ENCODE measurements at regions not wholly inside any gene's neighbourhood (a gene's known extent, or its start where the extent isn't known, plus 50 kb on each side); places are given as distances from the start of the nearest gene placed in this dataset.

GRCh38 chr18:51857989-51858388 lies 482.0 kb upstream of the DCC start:
- TF ChIP-seq EZH2 (IDR thresholded peaks at IDR 0.05) (no peak), POLR2AphosphoS5 (IDR thresholded peaks at IDR 0.05; ENCODE audit: borderline replicate concordance, low read depth, low read length) (no peak)
